ENCODE measurements at regions not wholly inside any gene's neighbourhood (a gene's known extent, or its start where the extent isn't known, plus 50 kb on each side); places are given as distances from the start of the nearest gene placed in this dataset.

GRCh38 chr2:83866211-83866610, 592.9 kb downstream of the SUCLG1 start:
- Histone ChIP-seq H3K27me3 (ENCODE audit: control insufficient read depth, insufficient read depth, low read length) (no peaks in the 10 kb centered on the region), H3K4me3 (ENCODE audit: low read length) (no peak overlapping the region), H3K9me3 (ENCODE audit: control insufficient read depth, insufficient read depth, low read length) (no peaks in the 10 kb centered on the region), H3K36me3 (ENCODE audit: control insufficient read depth, insufficient read depth, low read length) (no peaks in the 10 kb centered on the region), H3K27ac (ENCODE audit: low read length) (no peak overlapping the region), H3K4me1 (ENCODE audit: control insufficient read depth, insufficient read depth, low read length) (no peaks in the 10 kb centered on the region)
- WGBS (ENCODE audit: insufficient coverage, insufficient read length): 100% methylated on average over 3 of the region's 3 CpGs
- no peak for DNase-seq (ENCODE audit: low read depth, low spot score)

- Histone ChIP-seq H3K27ac (ENCODE audit: low read length) (no peak overlapping the region), H3K36me3 (ENCODE audit: control insufficient read depth, insufficient read depth, low read length) (no peaks in the 10 kb centered on the region), H3K27me3 (ENCODE audit: control insufficient read depth, insufficient read depth, low read length) (no peaks in the 10 kb centered on the region), H3K4me1 (ENCODE audit: control insufficient read depth, insufficient read depth, low read length) (no peaks in the 10 kb centered on the region), H3K9me3 (ENCODE audit: control insufficient read depth, insufficient read depth, low read length) (no peaks in the 10 kb centered on the region), H3K4me3 (ENCODE audit: low read length) (no peak overlapping the region)
- WGBS (ENCODE audit: insufficient coverage, insufficient read length): no CpG with 5 or more reads among the region's 2 CpGs
- no peak for DNase-seq (ENCODE audit: low read depth, low spot score)
These were observed 596.5 kb downstream of the SUCLG1 start for GRCh38 chr2:83862600-83862999.

- DNase-seq (ENCODE audit: low read depth, low spot score): no peak
- no peak overlapping the region for H3K27ac ChIP-seq (ENCODE audit: low read length)
- no peak overlapping the region for H3K4me3 ChIP-seq (ENCODE audit: low read length)
- no peaks in the 10 kb centered on the region for H3K36me3 ChIP-seq (ENCODE audit: control insufficient read depth, insufficient read depth, low read length)
- no CpG with 5 or more reads among the region's 7 CpGs for WGBS (ENCODE audit: insufficient coverage, insufficient read length)
- H3K27me3 ChIP-seq (ENCODE audit: control insufficient read depth, insufficient read depth, low read length): no peaks in the 10 kb centered on the region
- H3K9me3 ChIP-seq (ENCODE audit: control insufficient read depth, insufficient read depth, low read length): no peaks in the 10 kb centered on the region
- no peaks in the 10 kb centered on the region for H3K4me1 ChIP-seq (ENCODE audit: control insufficient read depth, insufficient read depth, low read length)
These were observed 598.8 kb downstream of the SUCLG1 start for GRCh38 chr2:83860320-83860719.

- no peaks in the 10 kb centered on the region for H3K27me3 ChIP-seq (ENCODE audit: control insufficient read depth, insufficient read depth, low read length)
- no peaks in the 10 kb centered on the region for H3K9me3 ChIP-seq (ENCODE audit: control insufficient read depth, insufficient read depth, low read length)
- no CpG with 5 or more reads among the region's 1 CpG for WGBS (ENCODE audit: insufficient coverage, insufficient read length)
- H3K27ac ChIP-seq (ENCODE audit: low read length): no peak overlapping the region
- H3K4me3 ChIP-seq (ENCODE audit: low read length): no peak overlapping the region
- no peaks in the 10 kb centered on the region for H3K4me1 ChIP-seq (ENCODE audit: control insufficient read depth, insufficient read depth, low read length)
- H3K36me3 ChIP-seq (ENCODE audit: control insufficient read depth, insufficient read depth, low read length): no peaks in the 10 kb centered on the region
- no peak for DNase-seq (ENCODE audit: low read depth, low spot score)
These were observed 599.5 kb downstream of the SUCLG1 start for GRCh38 chr2:83859553-83859952.

GRCh38 chr2:83851066-83851465, 608.0 kb downstream of the SUCLG1 start:
- no CpG with 5 or more reads among the region's 5 CpGs for WGBS (ENCODE audit: insufficient coverage, insufficient read length)
- Histone ChIP-seq H3K4me1 (ENCODE audit: control insufficient read depth, insufficient read depth, low read length) (no peaks in the 10 kb centered on the region), H3K36me3 (ENCODE audit: control insufficient read depth, insufficient read depth, low read length) (no peaks in the 10 kb centered on the region), H3K4me3 (ENCODE audit: low read length) (no peak overlapping the region), H3K27me3 (ENCODE audit: control insufficient read depth, insufficient read depth, low read length) (no peaks in the 10 kb centered on the region), H3K9me3 (ENCODE audit: control insufficient read depth, insufficient read depth, low read length) (no peaks in the 10 kb centered on the region), H3K27ac (ENCODE audit: low read length) (no peak overlapping the region)
- no peak for DNase-seq (ENCODE audit: low read depth, low spot score)

- no CpG with 5 or more reads among the region's 3 CpGs for WGBS (ENCODE audit: insufficient coverage, insufficient read length)
- Histone ChIP-seq H3K27ac (ENCODE audit: low read length) (no peak overlapping the region), H3K4me1 (ENCODE audit: control insufficient read depth, insufficient read depth, low read length) (no peaks in the 10 kb centered on the region), H3K36me3 (ENCODE audit: control insufficient read depth, insufficient read depth, low read length) (no peaks in the 10 kb centered on the region), H3K27me3 (ENCODE audit: control insufficient read depth, insufficient read depth, low read length) (no peaks in the 10 kb centered on the region), H3K4me3 (ENCODE audit: low read length) (no peak overlapping the region), H3K9me3 (ENCODE audit: control insufficient read depth, insufficient read depth, low read length) (no peaks in the 10 kb centered on the region)
- no peak for DNase-seq (ENCODE audit: low read depth, low spot score)
These were observed 608.9 kb downstream of the SUCLG1 start for GRCh38 chr2:83850071-83850725.

GRCh38 chr2:83844490-83844889, 614.6 kb downstream of the SUCLG1 start:
- no CpG with 5 or more reads among the region's 2 CpGs for WGBS (ENCODE audit: insufficient coverage, insufficient read length)
- no peak for DNase-seq (ENCODE audit: low read depth, low spot score)
- H3K36me3 ChIP-seq (ENCODE audit: control insufficient read depth, insufficient read depth, low read length): no peaks in the 10 kb centered on the region
- no peaks in the 10 kb centered on the region for H3K4me1 ChIP-seq (ENCODE audit: control insufficient read depth, insufficient read depth, low read length)
- no peaks in the 10 kb centered on the region for H3K27me3 ChIP-seq (ENCODE audit: control insufficient read depth, insufficient read depth, low read length)
- no peak overlapping the region for H3K4me3 ChIP-seq (ENCODE audit: low read length)
- H3K27ac ChIP-seq (ENCODE audit: low read length): no peak overlapping the region
- no peaks in the 10 kb centered on the region for H3K9me3 ChIP-seq (ENCODE audit: control insufficient read depth, insufficient read depth, low read length)

- Histone ChIP-seq H3K9me3 (ENCODE audit: control insufficient read depth, insufficient read depth, low read length) (no peaks in the 10 kb centered on the region), H3K4me1 (ENCODE audit: control insufficient read depth, insufficient read depth, low read length) (no peaks in the 10 kb centered on the region), H3K36me3 (ENCODE audit: control insufficient read depth, insufficient read depth, low read length) (no peaks in the 10 kb centered on the region), H3K27ac (ENCODE audit: low read length) (no peak overlapping the region), H3K27me3 (ENCODE audit: control insufficient read depth, insufficient read depth, low read length) (no peaks in the 10 kb centered on the region), H3K4me3 (ENCODE audit: low read length) (no peak overlapping the region)
- no peak for DNase-seq (ENCODE audit: low read depth, low spot score)
These were observed 616.7 kb downstream of the SUCLG1 start for GRCh38 chr2:83842421-83842820.

- no peak overlapping the region for H3K4me3 ChIP-seq (ENCODE audit: low read length)
- DNase-seq (ENCODE audit: low read depth, low spot score): no peak
- H3K4me1 ChIP-seq (ENCODE audit: control insufficient read depth, insufficient read depth, low read length): no peaks in the 10 kb centered on the region
- WGBS (ENCODE audit: insufficient coverage, insufficient read length): no CpG with 5 or more reads among the region's 3 CpGs
- H3K27ac ChIP-seq (ENCODE audit: low read length): no peak overlapping the region
- no peaks in the 10 kb centered on the region for H3K36me3 ChIP-seq (ENCODE audit: control insufficient read depth, insufficient read depth, low read length)
- H3K27me3 ChIP-seq (ENCODE audit: control insufficient read depth, insufficient read depth, low read length): no peaks in the 10 kb centered on the region
- no peaks in the 10 kb centered on the region for H3K9me3 ChIP-seq (ENCODE audit: control insufficient read depth, insufficient read depth, low read length)
These were observed 621.3 kb downstream of the SUCLG1 start for GRCh38 chr2:83837823-83838222.

GRCh38 chr2:83827618-83828017, 631.5 kb downstream of the SUCLG1 start:
- no peaks in the 10 kb centered on the region for H3K9me3 ChIP-seq (ENCODE audit: control insufficient read depth, insufficient read depth, low read length)
- H3K4me3 ChIP-seq (ENCODE audit: low read length): no peak overlapping the region
- no peaks in the 10 kb centered on the region for H3K4me1 ChIP-seq (ENCODE audit: control insufficient read depth, insufficient read depth, low read length)
- no peaks in the 10 kb centered on the region for H3K36me3 ChIP-seq (ENCODE audit: control insufficient read depth, insufficient read depth, low read length)
- no peak overlapping the region for H3K27ac ChIP-seq (ENCODE audit: low read length)
- DNase-seq (ENCODE audit: low read depth, low spot score): no peak
- no CpG with 5 or more reads among the region's 2 CpGs for WGBS (ENCODE audit: insufficient coverage, insufficient read length)
- H3K27me3 ChIP-seq (ENCODE audit: control insufficient read depth, insufficient read depth, low read length): no peaks in the 10 kb centered on the region

GRCh38 chr2:83826577-83826976, 632.5 kb downstream of the SUCLG1 start:
- WGBS (ENCODE audit: insufficient coverage, insufficient read length): no CpG with 5 or more reads among the region's 5 CpGs

More at GRCh38 chr2:83826577-83826976, 632.5 kb downstream of the SUCLG1 start:
- Histone ChIP-seq H3K36me3 (ENCODE audit: control insufficient read depth, insufficient read depth, low read length) (no peaks in the 10 kb centered on the region), H3K27ac (ENCODE audit: low read length) (no peak overlapping the region), H3K4me1 (ENCODE audit: control insufficient read depth, insufficient read depth, low read length) (no peaks in the 10 kb centered on the region), H3K4me3 (ENCODE audit: low read length) (no peak overlapping the region), H3K27me3 (ENCODE audit: control insufficient read depth, insufficient read depth, low read length) (no peaks in the 10 kb centered on the region), H3K9me3 (ENCODE audit: control insufficient read depth, insufficient read depth, low read length) (no peaks in the 10 kb centered on the region)
- no peak for DNase-seq (ENCODE audit: low read depth, low spot score)

All from iPS DF 6.9 (cell line).